ENCODE measurements at regions not wholly inside any gene's neighbourhood (a gene's known extent, or its start where the extent isn't known, plus 50 kb on each side); places are given as distances from the start of the nearest gene placed in this dataset.

DNA sequence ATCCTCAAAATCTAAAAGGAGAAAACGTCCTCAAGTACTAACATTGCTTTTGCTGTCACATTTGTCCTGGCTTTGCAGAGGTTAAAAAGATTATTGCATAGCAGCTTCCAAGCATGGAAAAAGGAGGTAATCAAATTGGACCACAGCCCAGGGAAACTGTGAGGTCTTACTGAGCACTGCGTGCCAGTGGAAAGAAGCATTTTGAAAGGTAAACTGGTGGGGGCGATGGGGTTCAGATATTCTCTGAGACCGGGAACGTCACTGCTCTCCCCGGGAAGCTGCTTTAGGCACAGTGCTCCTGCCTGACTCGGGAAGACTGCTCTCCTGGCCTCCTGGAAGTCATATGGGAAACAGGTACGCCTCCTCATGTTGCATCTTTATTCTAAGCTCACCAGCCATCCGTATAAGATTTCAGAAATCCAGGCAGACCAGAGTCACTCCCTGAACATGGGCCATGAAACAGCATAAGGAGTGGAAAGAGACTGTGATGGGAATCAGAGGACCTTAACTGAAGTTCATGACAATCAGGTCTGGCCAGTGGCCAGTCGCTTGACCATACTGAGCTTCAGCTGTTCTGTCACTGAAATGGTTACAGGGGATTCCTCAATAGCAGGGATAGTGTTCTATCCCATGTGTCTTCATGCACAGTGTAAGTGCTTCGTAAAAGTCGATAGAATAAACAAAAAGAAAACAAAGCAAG, 284.1 kb downstream of the TRIB2 start:
- peak overlapping the region in 1 of 4 donors; percentile 17 for H3K4me3 ChIP-seq
- no peaks in the 10 kb centered on the region for H3K36me3 ChIP-seq
- DNase-seq (ENCODE audit: low spot score in 2 of 2) = no peak
- H3K9me3 ChIP-seq = no peaks in the 10 kb centered on the region
- WGBS, 2 donors = 35 to 44% methylated on average over 12 of the region's 12 CpGs
- peaks cover 0 to 37% (median 0%) of the 10 kb centered on the region in 4 donors for H3K4me1 ChIP-seq
- TF ChIP-seq EP300 (IDR thresholded peaks at IDR 0.05) = peak in 1 of 2 donors; percentile 24
- no peak for TF ChIP-seq POLR2A (IDR thresholded peaks at IDR 0.05)
- H3K27me3 ChIP-seq = no peaks in the 10 kb centered on the region
- peak overlapping the region in 3 of 4 donors; percentile 7 to 73 (median 58) for H3K27ac ChIP-seq

DNA sequence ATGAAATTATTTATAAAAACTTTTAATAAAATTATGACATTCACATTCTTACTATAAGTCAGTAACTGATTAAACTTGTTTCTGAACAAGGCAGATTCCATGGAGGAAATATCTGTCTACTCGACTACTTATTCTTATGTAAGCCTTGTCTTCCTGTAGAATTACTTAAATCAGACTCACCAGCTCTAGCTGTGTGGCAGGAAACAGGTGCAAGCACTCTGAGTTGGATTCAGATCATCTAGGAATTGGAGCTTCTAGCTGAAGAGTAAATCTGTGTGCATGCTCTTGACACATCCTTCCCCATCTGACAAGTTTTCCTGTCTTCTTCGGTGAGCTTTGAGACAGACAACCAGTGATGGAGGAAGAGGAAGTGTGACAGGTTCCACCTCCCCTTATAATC, 284.7 kb downstream of the TRIB2 start:
- no peak for TF ChIP-seq POLR2A (IDR thresholded peaks at IDR 0.05)
- no peak for TF ChIP-seq EP300 (IDR thresholded peaks at IDR 0.05)
- TF ChIP-seq, protein P1, sequence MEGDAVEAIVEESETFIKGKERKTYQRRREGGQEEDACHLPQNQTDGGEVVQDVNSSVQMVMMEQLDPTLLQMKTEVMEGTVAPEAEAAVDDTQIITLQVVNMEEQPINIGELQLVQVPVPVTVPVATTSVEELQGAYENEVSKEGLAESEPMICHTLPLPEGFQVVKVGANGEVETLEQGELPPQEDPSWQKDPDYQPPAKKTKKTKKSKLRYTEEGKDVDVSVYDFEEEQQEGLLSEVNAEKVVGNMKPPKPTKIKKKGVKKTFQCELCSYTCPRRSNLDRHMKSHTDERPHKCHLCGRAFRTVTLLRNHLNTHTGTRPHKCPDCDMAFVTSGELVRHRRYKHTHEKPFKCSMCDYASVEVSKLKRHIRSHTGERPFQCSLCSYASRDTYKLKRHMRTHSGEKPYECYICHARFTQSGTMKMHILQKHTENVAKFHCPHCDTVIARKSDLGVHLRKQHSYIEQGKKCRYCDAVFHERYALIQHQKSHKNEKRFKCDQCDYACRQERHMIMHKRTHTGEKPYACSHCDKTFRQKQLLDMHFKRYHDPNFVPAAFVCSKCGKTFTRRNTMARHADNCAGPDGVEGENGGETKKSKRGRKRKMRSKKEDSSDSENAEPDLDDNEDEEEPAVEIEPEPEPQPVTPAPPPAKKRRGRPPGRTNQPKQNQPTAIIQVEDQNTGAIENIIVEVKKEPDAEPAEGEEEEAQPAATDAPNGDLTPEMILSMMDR (IDR thresholded peaks at IDR 0.05) = no peak
- Histone ChIP-seq H3K4me3 (no peak overlapping the region), H3K36me3 (no peaks in the 10 kb centered on the region), H3K27ac (peak overlapping the region in 1 of 4 donors; percentile 73), H3K27me3 (no peaks in the 10 kb centered on the region), H3K9me3 (no peaks in the 10 kb centered on the region), H3K4me1 (peaks cover 0 to 41% (median 0%) of the 10 kb centered on the region in 4 donors)
- DNase-seq (ENCODE audit: low spot score in 2 of 2) = no peak
- WGBS, 2 donors = 56 to 60% methylated on average over 2 of the region's 2 CpGs

DNA sequence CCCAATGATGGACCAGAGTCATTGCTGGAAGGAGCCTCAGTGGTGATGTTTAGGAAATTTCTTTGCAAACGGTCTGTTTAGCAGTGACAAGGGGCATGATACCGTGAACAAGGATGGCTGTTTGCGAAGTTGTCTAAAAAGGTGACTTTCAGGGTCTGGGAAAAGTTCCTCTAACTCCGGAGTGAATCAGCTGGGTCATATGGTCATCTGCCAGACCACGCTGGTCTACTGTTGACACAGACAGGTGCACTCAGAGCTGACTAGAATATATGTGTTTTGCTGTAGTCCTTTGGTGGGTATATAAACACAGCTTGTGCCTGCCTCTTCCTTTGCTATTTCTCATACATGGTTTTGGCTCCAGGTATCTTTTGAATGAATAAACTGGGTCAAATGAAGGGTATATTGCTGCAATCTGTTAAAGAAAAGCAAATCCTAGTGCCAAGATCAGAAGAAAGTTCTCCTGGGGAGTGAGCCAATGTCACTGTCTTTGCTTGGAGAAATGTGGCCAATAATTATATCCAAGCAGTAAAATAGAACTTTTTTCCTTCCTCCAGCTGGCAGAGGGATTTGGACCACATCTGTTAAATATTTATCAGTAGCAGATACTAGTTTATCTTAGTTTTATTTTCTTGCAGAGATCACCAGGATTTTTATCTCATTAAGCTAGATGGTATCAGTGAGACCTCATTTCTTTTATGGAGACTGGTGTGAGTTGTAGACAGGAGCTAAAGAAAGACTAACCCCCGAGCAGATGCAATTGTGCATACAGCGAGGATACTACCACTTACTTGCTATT, 286.0 kb downstream of the TRIB2 start:
- peaks cover 0 to 55% (median 0%) of the 10 kb centered on the region in 4 donors for H3K4me1 ChIP-seq
- H3K27ac ChIP-seq = peak overlapping the region in 1 of 4 donors; percentile 1
- no peaks in the 10 kb centered on the region for H3K9me3 ChIP-seq
- H3K27me3 ChIP-seq = no peaks in the 10 kb centered on the region
- TF ChIP-seq POLR2A (IDR thresholded peaks at IDR 0.05) (no peak), EP300 (IDR thresholded peaks at IDR 0.05) (no peak)
- TF ChIP-seq, protein P1 (IDR thresholded peaks at IDR 0.05) = no peak
- 66 to 70% methylated on average over 7 of the region's 7 CpGs for WGBS, 2 donors
- H3K36me3 ChIP-seq = no peaks in the 10 kb centered on the region
- H3K4me3 ChIP-seq = no peak overlapping the region
- DNase-seq (ENCODE audit: low spot score in 2 of 2) = no peak

DNA sequence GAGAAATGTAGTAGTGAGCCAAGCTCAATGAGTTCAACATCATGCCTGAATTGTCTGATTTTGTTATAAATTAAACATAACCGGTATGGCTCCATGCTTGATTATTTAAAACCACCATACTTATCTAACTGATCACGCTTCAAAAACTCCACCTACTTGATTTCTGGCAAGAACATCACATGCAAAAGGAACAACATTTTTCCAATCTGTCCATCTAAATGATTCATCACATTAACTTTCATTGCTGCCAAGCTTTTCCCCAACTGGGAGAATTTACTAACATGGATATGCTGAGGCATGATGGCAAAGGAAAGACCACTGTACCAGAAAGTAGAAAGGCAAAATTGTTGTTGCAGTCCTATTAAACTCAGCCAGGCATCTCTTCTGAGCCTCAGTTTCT, 286.8 kb downstream of the TRIB2 start:
- H3K27ac ChIP-seq = peak overlapping the region in 1 of 4 donors; percentile 1
- no peaks in the 10 kb centered on the region for H3K27me3 ChIP-seq
- no peak overlapping the region for H3K4me3 ChIP-seq
- no peaks in the 10 kb centered on the region for H3K36me3 ChIP-seq
- no peaks in the 10 kb centered on the region for H3K9me3 ChIP-seq
- DNase-seq (ENCODE audit: low spot score in 2 of 2) = no peak
- TF ChIP-seq EP300 (IDR thresholded peaks at IDR 0.05) (no peak), POLR2A (IDR thresholded peaks at IDR 0.05) (no peak)
- TF ChIP-seq, protein P1 (IDR thresholded peaks at IDR 0.05) = no peak
- 58 to 68% methylated on average over 2 of the region's 2 CpGs for WGBS, 2 donors
- H3K4me1 ChIP-seq = peaks cover 0 to 55% (median 0%) of the 10 kb centered on the region in 4 donors

DNA sequence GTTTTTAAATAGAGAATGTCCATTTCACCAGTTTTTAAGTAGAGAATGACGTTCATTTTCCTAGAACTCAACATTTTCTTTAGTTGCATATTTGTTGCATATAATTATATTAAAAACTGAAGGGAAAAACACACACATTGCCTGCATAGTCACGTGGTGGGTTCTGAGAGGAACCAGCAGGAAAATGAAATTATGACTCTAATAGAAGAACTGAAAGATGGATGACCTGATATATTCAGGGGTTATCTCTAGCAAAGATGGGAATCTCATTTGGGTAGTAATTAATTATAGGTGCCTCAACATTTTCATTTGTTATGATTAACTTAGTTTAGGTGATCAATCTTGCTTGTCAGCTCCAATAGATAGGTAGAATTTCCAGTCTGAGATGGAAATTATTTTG, 288.3 kb downstream of the TRIB2 start:
- peaks cover 0 to 55% (median 0%) of the 10 kb centered on the region in 4 donors for H3K4me1 ChIP-seq
- H3K27me3 ChIP-seq = no peaks in the 10 kb centered on the region
- peak overlapping the region in 2 of 4 donors; percentile 65 to 79 for H3K27ac ChIP-seq
- no peak for DNase-seq (ENCODE audit: low spot score in 2 of 2)
- H3K4me3 ChIP-seq = peak overlapping the region in 1 of 4 donors; percentile 21
- no peaks in the 10 kb centered on the region for H3K36me3 ChIP-seq
- 51 to 69% methylated on average over 2 of the region's 2 CpGs for WGBS, 2 donors
- no peaks in the 10 kb centered on the region for H3K9me3 ChIP-seq
- TF ChIP-seq, protein P1 (IDR thresholded peaks at IDR 0.05) = no peak
- no peak for TF ChIP-seq POLR2A (IDR thresholded peaks at IDR 0.05)
- TF ChIP-seq EP300 (IDR thresholded peaks at IDR 0.05) = no peak

Data from tibial nerve (tissue), 4 donors.